ENCODE measurements at regions not wholly inside any gene's neighbourhood (a gene's known extent, or its start where the extent isn't known, plus 50 kb on each side); places are given as distances from the start of the nearest gene placed in this dataset.

GRCh38 chr5:162240734-162241133 is 173.2 kb downstream of the GABRG2 start:
- Histone ChIP-seq H3K79me2 (ENCODE audit: insufficient read depth, low read length) (no peaks in the 10 kb centered on the region), H3K27ac (ENCODE audit: low read length) (no peak overlapping the region), H3K4me2 (ENCODE audit: insufficient read depth, low read length) (no peak overlapping the region), H3K9ac (ENCODE audit: low read depth, low read length) (no peak overlapping the region), H3K4me1 (ENCODE audit: insufficient read depth, low read length) (no peaks in the 10 kb centered on the region), H3K4me3 (ENCODE audit: low read depth in 1 of 2, low read length in 2 of 2) (no peak overlapping the region), H3K27me3 (ENCODE audit: insufficient read depth, low read length, poor library complexity) (no peaks in the 10 kb centered on the region), H3K9me3 (ENCODE audit: insufficient read depth, low read length, severe bottlenecking) (peaks cover 2% of the 10 kb centered on the region), H3K36me3 (ENCODE audit: insufficient read depth, low read length) (no peaks in the 10 kb centered on the region), H2AFZ (ENCODE audit: low read depth, low read length) (no peak overlapping the region), H4K20me1 (ENCODE audit: insufficient read depth, low read length) (no peaks in the 10 kb centered on the region)
- ATAC-seq (ENCODE audit: insufficient read depth, low read depth) (no peak), DNase-seq (no peak)
- no peak for TF ChIP-seq EZH2 (IDR thresholded peaks at IDR 0.05; ENCODE audit: borderline replicate concordance, low read depth, low read length, severe bottlenecking)
- TF ChIP-seq, protein P1, sequence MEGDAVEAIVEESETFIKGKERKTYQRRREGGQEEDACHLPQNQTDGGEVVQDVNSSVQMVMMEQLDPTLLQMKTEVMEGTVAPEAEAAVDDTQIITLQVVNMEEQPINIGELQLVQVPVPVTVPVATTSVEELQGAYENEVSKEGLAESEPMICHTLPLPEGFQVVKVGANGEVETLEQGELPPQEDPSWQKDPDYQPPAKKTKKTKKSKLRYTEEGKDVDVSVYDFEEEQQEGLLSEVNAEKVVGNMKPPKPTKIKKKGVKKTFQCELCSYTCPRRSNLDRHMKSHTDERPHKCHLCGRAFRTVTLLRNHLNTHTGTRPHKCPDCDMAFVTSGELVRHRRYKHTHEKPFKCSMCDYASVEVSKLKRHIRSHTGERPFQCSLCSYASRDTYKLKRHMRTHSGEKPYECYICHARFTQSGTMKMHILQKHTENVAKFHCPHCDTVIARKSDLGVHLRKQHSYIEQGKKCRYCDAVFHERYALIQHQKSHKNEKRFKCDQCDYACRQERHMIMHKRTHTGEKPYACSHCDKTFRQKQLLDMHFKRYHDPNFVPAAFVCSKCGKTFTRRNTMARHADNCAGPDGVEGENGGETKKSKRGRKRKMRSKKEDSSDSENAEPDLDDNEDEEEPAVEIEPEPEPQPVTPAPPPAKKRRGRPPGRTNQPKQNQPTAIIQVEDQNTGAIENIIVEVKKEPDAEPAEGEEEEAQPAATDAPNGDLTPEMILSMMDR (IDR thresholded peaks at IDR 0.05; ENCODE audit: borderline replicate concordance, extremely low read depth, low read length, poor library complexity, severe bottlenecking): no peak

DNA sequence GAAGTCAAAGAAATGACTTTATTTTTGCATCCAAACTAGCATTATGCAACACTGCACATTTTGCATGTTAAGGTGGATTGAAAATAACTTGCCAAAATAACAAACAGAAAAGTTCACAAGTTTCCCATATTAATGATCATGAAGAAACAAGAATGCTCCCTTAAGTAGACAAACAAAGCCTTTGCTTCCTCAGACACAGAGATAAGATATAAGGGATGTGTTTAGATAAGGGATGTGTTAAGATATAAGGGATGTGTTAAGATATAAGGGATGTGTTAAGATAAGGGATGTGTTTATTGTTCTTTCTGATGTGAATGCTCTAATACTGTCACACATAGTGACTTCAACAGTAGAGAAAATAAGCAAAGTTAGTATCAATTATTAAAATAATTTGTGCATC is 174.8 kb downstream of the GABRG2 start:
- ATAC-seq (ENCODE audit: insufficient read depth, low read depth) (no peak), DNase-seq (no peak)
- no peak for TF ChIP-seq EZH2 (IDR thresholded peaks at IDR 0.05; ENCODE audit: borderline replicate concordance, low read depth, low read length, severe bottlenecking)
- TF ChIP-seq, protein P1 (IDR thresholded peaks at IDR 0.05; ENCODE audit: borderline replicate concordance, extremely low read depth, low read length, poor library complexity, severe bottlenecking): no peak
- H3K4me1 ChIP-seq (ENCODE audit: insufficient read depth, low read length): no peaks in the 10 kb centered on the region
- H3K9me3 ChIP-seq (ENCODE audit: insufficient read depth, low read length, severe bottlenecking): no peaks in the 10 kb centered on the region
- no peaks in the 10 kb centered on the region for H3K36me3 ChIP-seq (ENCODE audit: insufficient read depth, low read length)
- no peak overlapping the region for H3K4me3 ChIP-seq (ENCODE audit: low read depth in 1 of 2, low read length in 2 of 2)
- no peaks in the 10 kb centered on the region for H3K79me2 ChIP-seq (ENCODE audit: insufficient read depth, low read length)
- no peaks in the 10 kb centered on the region for H3K27me3 ChIP-seq (ENCODE audit: insufficient read depth, low read length, poor library complexity)
- no peaks in the 10 kb centered on the region for H4K20me1 ChIP-seq (ENCODE audit: insufficient read depth, low read length)
- no peak overlapping the region for H3K27ac ChIP-seq (ENCODE audit: low read length)
- H3K4me2 ChIP-seq (ENCODE audit: insufficient read depth, low read length): no peak overlapping the region
- no peak overlapping the region for H3K9ac ChIP-seq (ENCODE audit: low read depth, low read length)
- H2AFZ ChIP-seq (ENCODE audit: low read depth, low read length): no peak overlapping the region

DNA sequence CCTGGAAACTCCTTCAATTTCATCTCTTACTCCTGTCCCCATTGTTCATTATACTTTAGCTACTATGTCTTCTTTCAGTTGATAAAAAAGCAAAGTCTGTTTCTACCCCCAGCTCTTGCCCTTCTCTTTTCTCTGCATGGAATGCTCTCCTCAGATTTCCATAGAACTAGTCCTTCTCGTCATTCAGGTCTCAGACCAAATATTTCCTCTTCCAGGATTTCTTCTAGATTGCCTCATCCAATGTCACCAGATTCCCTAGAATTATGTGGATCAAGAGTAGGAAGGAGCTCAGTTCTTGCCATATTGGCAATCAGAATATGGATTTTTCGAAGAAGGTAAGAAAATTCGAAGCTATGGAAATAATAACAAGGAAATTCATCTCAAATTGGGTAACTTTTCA is 176.1 kb downstream of the GABRG2 start:
- DNase-seq: no peak
- no peaks in the 10 kb centered on the region for H3K9me3 ChIP-seq (ENCODE audit: insufficient read depth, low read length, severe bottlenecking)

More for the DNA sequence above, 176.1 kb downstream of the GABRG2 start:
- Histone ChIP-seq H3K4me3 (ENCODE audit: low read depth in 1 of 2, low read length in 2 of 2) (peak overlapping the region in 1 of 2 experiments; percentile 2; a peak in 1 of 4 replicates), H3K4me2 (ENCODE audit: insufficient read depth, low read length) (no peak overlapping the region), H3K79me2 (ENCODE audit: insufficient read depth, low read length) (no peaks in the 10 kb centered on the region), H3K27me3 (ENCODE audit: insufficient read depth, low read length, poor library complexity) (no peaks in the 10 kb centered on the region), H3K9ac (ENCODE audit: low read depth, low read length) (no peak overlapping the region), H4K20me1 (ENCODE audit: insufficient read depth, low read length) (no peaks in the 10 kb centered on the region), H3K4me1 (ENCODE audit: insufficient read depth, low read length) (no peaks in the 10 kb centered on the region), H3K36me3 (ENCODE audit: insufficient read depth, low read length) (no peaks in the 10 kb centered on the region), H3K27ac (ENCODE audit: low read length) (no peak overlapping the region), H2AFZ (ENCODE audit: low read depth, low read length) (no peak overlapping the region)
- ATAC-seq (ENCODE audit: insufficient read depth, low read depth): no peak
- no peak for TF ChIP-seq EZH2 (IDR thresholded peaks at IDR 0.05; ENCODE audit: borderline replicate concordance, low read depth, low read length, severe bottlenecking)
- TF ChIP-seq, protein P1 (IDR thresholded peaks at IDR 0.05; ENCODE audit: borderline replicate concordance, extremely low read depth, low read length, poor library complexity, severe bottlenecking): no peak

Measured in DND-41 (cell line).